Neuronal stem cell (in vitro differentiated cells): ENCODE measurements at regions not wholly inside any gene's neighbourhood (a gene's known extent, or its start where the extent isn't known, plus 50 kb on each side); places are given as distances from the start of the nearest gene placed in this dataset.
A peak's percentile ranks its signal among the peaks of the same experiment; 100 is the strongest.
"Not testable (repeated sequence)": the region's sequence is repeated elsewhere in the genome, so short reads cannot be mapped to it uniquely, and the experiment has no call there.

ENCODE experiments used
- DNase-seq: peaks from one replicate; pipeline ENCODE4 v3.0.0-alpha.2; 2013; ENCODE audit warnings: low spot score
- H2AFZ ChIP-seq: one replicate; pipeline ENCODE4 v1.6.1; 2013; ENCODE audit warnings: mild to moderate bottlenecking, low read length, inconsistent platforms
- H2AK5ac ChIP-seq: 2 replicates; pipeline ENCODE4 v1.6.1; 2013; ENCODE audit warnings: low read depth, mild to moderate bottlenecking, inconsistent platforms, low read length, moderate library complexity, mixed read lengths
- H2BK120ac ChIP-seq: 2 replicates; pipeline ENCODE4 v1.6.1; 2013; ENCODE audit warnings: low read depth, mild to moderate bottlenecking, inconsistent platforms, low read length, moderate library complexity, mixed read lengths
- H2BK12ac ChIP-seq: one replicate; pipeline ENCODE4 v1.6.1; 2013; ENCODE audit warnings: low read length, inconsistent platforms
- H2BK15ac ChIP-seq: 2 replicates; pipeline ENCODE4 v1.6.1; 2013; ENCODE audit warnings: mild to moderate bottlenecking, low read length, inconsistent platforms, mixed read lengths
- H2BK5ac ChIP-seq: one replicate; pipeline ENCODE4 v1.6.1; 2013; ENCODE audit warnings: inconsistent platforms, mild to moderate bottlenecking, low read length, moderate library complexity
- H3K14ac ChIP-seq: one replicate; pipeline ENCODE4 v1.6.1; 2013; ENCODE audit warnings: low read length, inconsistent platforms
- H3K18ac ChIP-seq: 2 replicates; pipeline ENCODE4 v1.6.1; 2013; ENCODE audit warnings: low read length, inconsistent platforms
- H3K23ac ChIP-seq: 2 replicates; pipeline ENCODE4 v1.6.1; 2013; ENCODE audit warnings: low read depth, mild to moderate bottlenecking, mixed read lengths, low read length, inconsistent platforms; ENCODE audit not compliant: poor library complexity
- H3K27ac ChIP-seq: replicated peaks from 3 replicates; pipeline ENCODE4 v1.5.1; 2013; ENCODE audit warnings: low read length, inconsistent platforms
- H3K27me3 ChIP-seq, 3 experiments: 2 replicates each; pipeline ENCODE4 v1.6.1; 2013; ENCODE audit warnings: low read length in 3 of 3, mild to moderate bottlenecking in 2 of 3, inconsistent platforms in 1 of 3, low read depth in 1 of 3, mixed read lengths in 1 of 3, moderate library complexity in 1 of 3; ENCODE audit not compliant: control insufficient read depth in 3 of 3, insufficient read depth in 3 of 3
- H3K36me3 ChIP-seq, 2 donors: replicated peaks in 1 of 2; 2 replicates each; pipeline ENCODE4 v1.6.1; 2013; ENCODE audit warnings: low read length in 2 of 2; ENCODE audit not compliant: control insufficient read depth in 2 of 2, insufficient read depth in 2 of 2
- H3K4ac ChIP-seq: 2 replicates; pipeline ENCODE4 v1.6.1; 2013; ENCODE audit warnings: inconsistent platforms, mild to moderate bottlenecking, low read length, moderate library complexity
- H3K4me1 ChIP-seq, 2 donors: 1 replicate in 1 of 2; 2 replicates in 1 of 2; pipeline ENCODE4 v1.6.1; 2013; ENCODE audit warnings: low read length in 2 of 2, low read depth in 1 of 2; ENCODE audit not compliant: control insufficient read depth in 2 of 2, insufficient read depth in 1 of 2
- H3K4me2 ChIP-seq: one replicate; pipeline ENCODE4 v1.6.1; 2013; ENCODE audit warnings: mild to moderate bottlenecking, low read length, inconsistent platforms; ENCODE audit not compliant: insufficient read depth, poor library complexity, severe bottlenecking
- H3K4me3 ChIP-seq, 2 donors: 2 replicates each; pipeline ENCODE4 v1.5.1; 2013; ENCODE audit warnings: low read length in 2 of 2, mild to moderate bottlenecking in 2 of 2, inconsistent platforms in 1 of 2, moderate library complexity in 1 of 2
- H3K79me1 ChIP-seq: one replicate; pipeline ENCODE4 v1.6.1; 2013; ENCODE audit warnings: low read depth, mild to moderate bottlenecking, inconsistent platforms, low read length, moderate library complexity
- H3K9ac ChIP-seq: one replicate; pipeline ENCODE4 v1.6.1; 2013; ENCODE audit warnings: mild to moderate bottlenecking, low read depth, low read length, inconsistent platforms; ENCODE audit not compliant: poor library complexity
- H3K9me3 ChIP-seq, 2 donors: replicated peaks in 1 of 2; 2 replicates each; pipeline versions ENCODE3 to v1.6.1; 2013; ENCODE audit warnings: low read length in 2 of 2, mild to moderate bottlenecking in 2 of 2, inconsistent platforms in 1 of 2, low read depth in 1 of 2, mixed read lengths in 1 of 2, moderate library complexity in 1 of 2; ENCODE audit not compliant: control insufficient read depth in 2 of 2, insufficient read depth in 1 of 2
- H4K8ac ChIP-seq: one replicate; pipeline ENCODE4 v1.6.1; 2013; ENCODE audit warnings: low read depth, mild to moderate bottlenecking, inconsistent platforms, low read length, moderate library complexity
- H4K91ac ChIP-seq: one replicate; pipeline ENCODE4 v1.6.1; 2013; ENCODE audit warnings: low read length, low read depth, mild to moderate bottlenecking, inconsistent platforms; ENCODE audit not compliant: poor library complexity
- WGBS, 2 donors: extraction: QIAGEN DNeasy Blood & Tissue Kit; methylation state at CpG; one replicate each; pipeline ENCODE4 v1.1.7; 2013; ENCODE audit warnings: missing lambda C conversion rate in 2 of 2, mixed read lengths in 1 of 2; ENCODE audit not compliant: insufficient read length in 2 of 2, insufficient replicate concordance in 1 of 2; ENCODE audit errors: extremely low coverage in 2 of 2; 5-methylcytosine and 5-hydroxymethylcytosine counted together

- Histone ChIP-seq H3K4ac (no peak overlapping the region), H2BK15ac (no peak overlapping the region), H2BK12ac (no peak overlapping the region), H3K27ac (no peak overlapping the region), H2AFZ (no peak overlapping the region), H3K79me1 (no peaks in the 10 kb centered on the region), H3K4me1 (peaks cover 0 to 2% of the 10 kb centered on the region in 2 donors), H2AK5ac (no peak overlapping the region), H4K8ac (no peak overlapping the region), H3K18ac (peak overlapping the region; percentile 11), H3K4me2 (no peak overlapping the region), H3K27me3 (no peaks in the 10 kb centered on the region), H3K9ac (no peak overlapping the region), H3K14ac (no peak overlapping the region), H3K4me3 (no peak overlapping the region), H3K9me3 (peaks cover 0 to 8% of the 10 kb centered on the region in 2 donors), H3K36me3 (no peaks in the 10 kb centered on the region), H3K23ac (no peak overlapping the region), H2BK5ac (no peak overlapping the region), H4K91ac (no peak overlapping the region), H2BK120ac (no peak overlapping the region)
- WGBS, 2 donors = no CpG with 5 or more reads among the region's 3 CpGs
- no peak for DNase-seq
These were observed 69.8 kb upstream of the LRPAP1 start for GRCh38 chr4:3601992-3602391.

DNA sequence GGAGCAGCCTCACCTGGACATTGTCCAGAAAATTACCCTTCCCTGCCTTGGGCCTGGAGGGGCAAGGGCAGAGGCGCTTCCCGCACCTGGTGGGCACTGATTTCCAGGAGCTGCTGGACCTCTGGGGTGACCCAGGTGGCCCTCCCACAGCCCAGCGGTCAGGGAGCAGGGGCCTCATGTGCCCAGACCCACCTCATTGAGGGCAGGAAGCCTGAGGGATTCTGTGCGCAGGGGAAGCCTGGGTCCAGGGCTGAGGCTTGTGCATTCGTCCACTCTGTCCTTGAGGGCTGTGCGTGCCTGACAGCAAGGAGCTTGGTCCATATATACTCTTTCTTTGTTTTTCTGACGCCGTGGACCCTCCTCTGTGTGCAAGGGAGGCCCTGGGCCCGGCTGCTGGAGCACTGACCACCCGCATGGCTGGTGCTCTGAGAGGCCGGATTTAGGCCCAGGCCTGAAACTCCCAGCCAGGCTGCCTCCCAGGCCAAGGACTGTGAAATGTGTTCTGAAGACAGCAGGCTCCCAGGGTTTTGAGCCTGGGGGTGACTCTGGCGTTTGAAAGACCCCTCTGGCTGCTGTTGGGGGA lies 69.0 kb upstream of the LRPAP1 start:
- H3K4me3 ChIP-seq, H3K4ac ChIP-seq, H2BK15ac ChIP-seq, DNase-seq, H3K27ac ChIP-seq, H2BK5ac ChIP-seq, H2BK120ac ChIP-seq, H3K79me1 ChIP-seq, H3K36me3 ChIP-seq, H3K4me2 ChIP-seq, H2AFZ ChIP-seq, H3K27me3 ChIP-seq, H2AK5ac ChIP-seq, H3K14ac ChIP-seq, H3K9ac ChIP-seq, H3K23ac ChIP-seq, H3K4me1 ChIP-seq, H4K91ac ChIP-seq, H3K9me3 ChIP-seq, H4K8ac ChIP-seq: not testable (repeated sequence)
- no CpG with 5 or more reads among the region's 12 CpGs for WGBS, 2 donors
- H3K18ac ChIP-seq = peak overlapping the region; percentile 57
- H2BK12ac ChIP-seq = peak overlapping the region; percentile 73

GRCh38 chr4:3599951-3600350 lies 67.7 kb upstream of the LRPAP1 start:
- no peak overlapping the region for H4K8ac ChIP-seq
- H3K14ac ChIP-seq = no peak overlapping the region
- H3K4me3 ChIP-seq = no peak overlapping the region
- peaks cover 0 to 2% of the 10 kb centered on the region in 2 donors for H3K4me1 ChIP-seq
- H2BK120ac ChIP-seq = no peak overlapping the region
- no peak overlapping the region for H3K4ac ChIP-seq
- H3K27me3 ChIP-seq = no peaks in the 10 kb centered on the region
- no peak overlapping the region for H3K27ac ChIP-seq
- H3K18ac ChIP-seq = no peak overlapping the region
- H3K4me2 ChIP-seq = no peak overlapping the region
- H3K36me3 ChIP-seq = no peaks in the 10 kb centered on the region
- peak overlapping the region; percentile 42 for H2BK12ac ChIP-seq
- no peak for DNase-seq
- no peak overlapping the region for H2BK15ac ChIP-seq
- H3K79me1 ChIP-seq = no peaks in the 10 kb centered on the region
- H2BK5ac ChIP-seq = no peak overlapping the region
- no peak overlapping the region for H4K91ac ChIP-seq
- peaks cover 0 to 8% of the 10 kb centered on the region in 2 donors for H3K9me3 ChIP-seq
- H2AFZ ChIP-seq = no peak overlapping the region
- H3K9ac ChIP-seq = peak overlapping the region; percentile 9
- H2AK5ac ChIP-seq = no peak overlapping the region
- peak overlapping the region; percentile 37 for H3K23ac ChIP-seq
- no CpG with 5 or more reads among the region's 9 CpGs for WGBS, 2 donors

DNA sequence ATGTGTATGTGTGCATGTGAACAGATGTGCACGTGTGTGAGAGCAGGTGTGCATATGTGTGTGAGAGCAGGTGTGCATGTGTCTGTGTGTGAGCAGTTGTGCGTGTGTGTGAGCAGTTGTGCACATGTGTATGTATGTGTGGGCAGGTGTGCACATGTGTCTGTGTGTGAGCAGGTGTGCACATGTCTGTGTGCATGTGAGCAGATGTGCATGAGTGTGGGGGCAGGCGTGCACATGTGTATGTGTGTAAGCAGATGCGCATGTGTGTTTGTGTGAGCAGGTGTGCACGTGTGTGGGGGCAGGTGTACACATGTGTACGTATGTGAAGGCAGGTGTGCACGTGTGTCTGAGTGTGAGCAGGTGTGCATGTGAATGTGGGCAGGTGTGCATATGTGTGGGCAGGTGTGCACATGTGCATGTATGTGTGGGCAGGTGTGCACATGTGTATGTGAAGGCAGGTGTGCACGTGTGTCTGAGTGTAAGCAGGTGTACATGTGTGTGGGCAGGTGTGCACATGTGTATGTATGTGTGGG lies 66.5 kb upstream of the LRPAP1 start:
- Histone ChIP-seq H2AFZ (no peak overlapping the region), H2BK15ac (no peak overlapping the region), H3K36me3 (no peaks in the 10 kb centered on the region), H3K14ac (no peak overlapping the region), H3K9ac (peak overlapping the region; percentile 78), H2BK5ac (no peak overlapping the region), H3K4me1 (peaks cover 0 to 2% of the 10 kb centered on the region in 2 donors), H3K4me3 (peak overlapping the region in 1 of 2 donors; percentile 19), H3K27ac (no peak overlapping the region), H2AK5ac (no peak overlapping the region), H3K18ac (peak overlapping the region; percentile 46), H3K23ac (peak overlapping the region; percentile 6), H4K8ac (no peak overlapping the region), H4K91ac (no peak overlapping the region), H3K9me3 (peaks cover 0 to 8% of the 10 kb centered on the region in 2 donors), H3K4ac (no peak overlapping the region), H2BK12ac (no peak overlapping the region), H3K4me2 (no peak overlapping the region), H3K79me1 (no peaks in the 10 kb centered on the region), H3K27me3 (no peaks in the 10 kb centered on the region), H2BK120ac (no peak overlapping the region)
- DNase-seq = no peak
- no CpG with 5 or more reads among the region's 8 CpGs for WGBS, 2 donors
